ENCODE measurements at regions not wholly inside any gene's neighbourhood (a gene's known extent, or its start where the extent isn't known, plus 50 kb on each side); places are given as distances from the start of the nearest gene placed in this dataset.

- TF ChIP-seq ZBTB2 (IDR thresholded peaks at IDR 0.05): no peak
- TF ChIP-seq ZNF766 (CRISPR knock-in tag; conservative IDR thresholded peaks at IDR 0.05): peak; percentile 35; the same call in 1 of the 2 replicates
- TF ChIP-seq FOXA1 (IDR thresholded peaks at IDR 0.05; ENCODE audit: borderline replicate concordance): no peak
- no peak for TF ChIP-seq ZNF512 (tag; IDR thresholded peaks at IDR 0.05)
- TF ChIP-seq ETV5 (CRISPR knock-in tag; IDR thresholded peaks at IDR 0.05; ENCODE audit: low read depth): no peak
- no peak for TF ChIP-seq RBBP5 (IDR thresholded peaks at IDR 0.05; ENCODE audit: borderline replicate concordance, insufficient read depth, low read length, poor library complexity, severe bottlenecking)
- TF ChIP-seq FOXK2 (conservative IDR thresholded peaks at IDR 0.05 in 1 of 2, IDR thresholded peaks at IDR 0.05 in 1 of 2; ENCODE audit: low read depth in 2 of 2): no peak
- no peak for TF ChIP-seq SMARCB1 (IDR thresholded peaks at IDR 0.05; ENCODE audit: insufficient read length, low read depth)
- no peak for TF ChIP-seq ADNP (tag; IDR thresholded peaks at IDR 0.05)
- TF ChIP-seq TSHZ1 (CRISPR knock-in tag; IDR thresholded peaks at IDR 0.05): 0 out of 2 replicates have a peak, but pooled peaks have one; percentile 40
- no peak for TF ChIP-seq RNF219 (CRISPR knock-in tag; IDR thresholded peaks at IDR 0.05)
- TF ChIP-seq PTRF (tag; IDR thresholded peaks at IDR 0.05): no peak
- TF ChIP-seq PRPF4 (IDR thresholded peaks at IDR 0.05; ENCODE audit: insufficient read depth, low read depth, low read length, poor library complexity, severe bottlenecking): no peak
- TF ChIP-seq TOE1 (IDR thresholded peaks at IDR 0.05; ENCODE audit: borderline replicate concordance): no peak; the same call in 1 of the 2 replicates
- TF ChIP-seq TOE1 (CRISPR knock-in tag; IDR thresholded peaks at IDR 0.05; ENCODE audit: borderline replicate concordance, low read depth): no peak
- no peak for TF ChIP-seq ELF4 (CRISPR knock-in tag; IDR thresholded peaks at IDR 0.05)
- TF ChIP-seq KDM2B (CRISPR knock-in tag; IDR thresholded peaks at IDR 0.05): no peak
- TF ChIP-seq ZNF830 (CRISPR knock-in tag; IDR thresholded peaks at IDR 0.05): no peak
- no peak for TF ChIP-seq BCOR (IDR thresholded peaks at IDR 0.05)
- no peak for TF ChIP-seq NFXL1 (CRISPR knock-in tag; IDR thresholded peaks at IDR 0.05)
Observed at GRCh38 chr12:124227951-124228711, 66.8 kb upstream of the RFLNA start (continued).
